ENCODE measurements at regions not wholly inside any gene's neighbourhood (a gene's known extent, or its start where the extent isn't known, plus 50 kb on each side); places are given as distances from the start of the nearest gene placed in this dataset.

GRCh38 chr20:22354647-22355046 lies 229.7 kb downstream of the FOXA2 start:
- no peak for DNase-seq
- H3K9me3 Mint-ChIP-seq, result peaks cover 0 to 12% (median under 1%) of the 10 kb centered on the region in 6 donors
- H3K27ac Mint-ChIP-seq, result no peak overlapping the region
- H3K27me3 Mint-ChIP-seq (ENCODE audit: low read depth in 3 of 3), result peaks cover 0 to 3% (median 2%) of the 10 kb centered on the region in 3 donors
- H3K4me3 Mint-ChIP-seq, result no peak overlapping the region
- H3K4me1 Mint-ChIP-seq, result no peaks in the 10 kb centered on the region
- H3K36me3 Mint-ChIP-seq, result no peaks in the 10 kb centered on the region

- DNase-seq, result no peak
- H3K27me3 Mint-ChIP-seq (ENCODE audit: low read depth in 3 of 3), result peaks cover 0 to 3% (median 0%) of the 10 kb centered on the region in 3 donors
- H3K4me1 Mint-ChIP-seq, result no peaks in the 10 kb centered on the region
- no peaks in the 10 kb centered on the region for H3K36me3 Mint-ChIP-seq
- H3K9me3 Mint-ChIP-seq, result peaks cover 0 to 12% (median 1%) of the 10 kb centered on the region in 6 donors
- no peak overlapping the region for H3K27ac Mint-ChIP-seq
- no peak overlapping the region for H3K4me3 Mint-ChIP-seq
Observed at GRCh38 chr20:22353586-22353985, 230.8 kb downstream of the FOXA2 start.

GRCh38 chr20:22352019-22352418 lies 232.4 kb downstream of the FOXA2 start:
- Mint-ChIP-seq H3K4me3 (no peak overlapping the region), H3K27me3 (ENCODE audit: low read depth in 3 of 3) (no peaks in the 10 kb centered on the region), H3K9me3 (peaks cover 0 to 8% (median 1%) of the 10 kb centered on the region in 6 donors), H3K27ac (no peak overlapping the region), H3K36me3 (no peaks in the 10 kb centered on the region), H3K4me1 (no peaks in the 10 kb centered on the region)
- no peak for DNase-seq

- no peak overlapping the region for H3K4me3 Mint-ChIP-seq
- no peak for DNase-seq
- H3K36me3 Mint-ChIP-seq, result no peaks in the 10 kb centered on the region
- H3K27me3 Mint-ChIP-seq (ENCODE audit: low read depth in 3 of 3), result peaks cover 0 to 3% (median 0%) of the 10 kb centered on the region in 3 donors
- no peaks in the 10 kb centered on the region for H3K4me1 Mint-ChIP-seq
- H3K27ac Mint-ChIP-seq, result no peak overlapping the region
- peaks cover 0 to 5% (median 0%) of the 10 kb centered on the region in 6 donors for H3K9me3 Mint-ChIP-seq
Observed at GRCh38 chr20:22350624-22351023, 233.7 kb downstream of the FOXA2 start.

- Mint-ChIP-seq H3K36me3 (no peaks in the 10 kb centered on the region), H3K27me3 (ENCODE audit: low read depth in 3 of 3) (peaks cover 0 to 3% (median 0%) of the 10 kb centered on the region in 3 donors), H3K9me3 (peaks cover 0 to 3% (median 0%) of the 10 kb centered on the region in 6 donors), H3K4me1 (no peaks in the 10 kb centered on the region), H3K4me3 (no peak overlapping the region), H3K27ac (no peak overlapping the region)
- DNase-seq, result no peak
Observed at GRCh38 chr20:22348010-22348409, 236.4 kb downstream of the FOXA2 start.

- no peak overlapping the region for H3K4me3 Mint-ChIP-seq
- DNase-seq, result no peak
- H3K36me3 Mint-ChIP-seq, result no peaks in the 10 kb centered on the region
- H3K27me3 Mint-ChIP-seq (ENCODE audit: low read depth in 3 of 3), result peaks cover 0 to 3% (median 0%) of the 10 kb centered on the region in 3 donors
- no peaks in the 10 kb centered on the region for H3K4me1 Mint-ChIP-seq
- peaks cover 0 to 3% (median 0%) of the 10 kb centered on the region in 6 donors for H3K9me3 Mint-ChIP-seq
- H3K27ac Mint-ChIP-seq, result no peak overlapping the region
Observed at GRCh38 chr20:22346716-22347115, 237.7 kb downstream of the FOXA2 start.

GRCh38 chr20:22343612-22344011 lies 240.8 kb downstream of the FOXA2 start:
- Mint-ChIP-seq H3K9me3 (no peaks in the 10 kb centered on the region), H3K27me3 (ENCODE audit: low read depth in 3 of 3) (peaks cover 0 to 3% (median 3%) of the 10 kb centered on the region in 3 donors), H3K27ac (no peak overlapping the region), H3K4me3 (no peak overlapping the region), H3K4me1 (peaks cover 0 to 8% of the 10 kb centered on the region in 2 donors), H3K36me3 (no peaks in the 10 kb centered on the region)
- no peak for DNase-seq

- Mint-ChIP-seq H3K4me3 (no peak overlapping the region), H3K36me3 (no peaks in the 10 kb centered on the region), H3K9me3 (no peaks in the 10 kb centered on the region), H3K27me3 (ENCODE audit: low read depth in 3 of 3) (peaks cover 0 to 3% (median 3%) of the 10 kb centered on the region in 3 donors), H3K4me1 (peaks cover 0 to 8% of the 10 kb centered on the region in 2 donors), H3K27ac (no peak overlapping the region)
- DNase-seq, result no peak
Observed at GRCh38 chr20:22342410-22342809, 242.0 kb downstream of the FOXA2 start.

- Mint-ChIP-seq H3K4me1 (peaks cover 0 to 8% of the 10 kb centered on the region in 2 donors), H3K27me3 (ENCODE audit: low read depth in 3 of 3) (peaks cover 0 to 3% (median 3%) of the 10 kb centered on the region in 3 donors), H3K9me3 (no peaks in the 10 kb centered on the region), H3K27ac (no peak overlapping the region), H3K4me3 (no peak overlapping the region), H3K36me3 (no peaks in the 10 kb centered on the region)
- DNase-seq, result no peak
Observed at GRCh38 chr20:22341508-22341907, 242.9 kb downstream of the FOXA2 start.

GRCh38 chr20:22339946-22340345 lies 244.4 kb downstream of the FOXA2 start:
- no peak overlapping the region for H3K4me3 Mint-ChIP-seq
- no peak for DNase-seq
- H3K27me3 Mint-ChIP-seq (ENCODE audit: low read depth in 3 of 3), result peaks cover 0 to 3% (median 2%) of the 10 kb centered on the region in 3 donors
- H3K27ac Mint-ChIP-seq, result no peak overlapping the region
- H3K4me1 Mint-ChIP-seq, result peaks cover 0 to 8% of the 10 kb centered on the region in 2 donors
- no peaks in the 10 kb centered on the region for H3K36me3 Mint-ChIP-seq
- no peaks in the 10 kb centered on the region for H3K9me3 Mint-ChIP-seq

- Mint-ChIP-seq H3K4me3 (no peak overlapping the region), H3K27me3 (ENCODE audit: low read depth in 3 of 3) (peaks cover 0 to 3% (median 2%) of the 10 kb centered on the region in 3 donors), H3K36me3 (no peaks in the 10 kb centered on the region), H3K27ac (peak overlapping the region in 1 of 6 donors; percentile 59), H3K4me1 (peaks cover 0 to 8% of the 10 kb centered on the region in 2 donors), H3K9me3 (no peaks in the 10 kb centered on the region)
- peak in 2 of 3 donors; percentile 4 to 7 for DNase-seq
Observed at GRCh38 chr20:22339091-22339881, 245.1 kb downstream of the FOXA2 start.

- H3K27me3 Mint-ChIP-seq (ENCODE audit: low read depth in 3 of 3), result peaks cover 0 to 3% (median 2%) of the 10 kb centered on the region in 3 donors
- no peak overlapping the region for H3K4me3 Mint-ChIP-seq
- no peaks in the 10 kb centered on the region for H3K9me3 Mint-ChIP-seq
- no peaks in the 10 kb centered on the region for H3K36me3 Mint-ChIP-seq
- H3K4me1 Mint-ChIP-seq, result peaks cover 0 to 8% of the 10 kb centered on the region in 2 donors
- DNase-seq, result no peak
- H3K27ac Mint-ChIP-seq, result no peak overlapping the region
Observed at GRCh38 chr20:22338140-22338708, 246.1 kb downstream of the FOXA2 start.

- Mint-ChIP-seq H3K4me1 (peaks cover 0 to 8% of the 10 kb centered on the region in 2 donors), H3K36me3 (no peaks in the 10 kb centered on the region), H3K27ac (no peak overlapping the region), H3K27me3 (ENCODE audit: low read depth in 3 of 3) (peaks cover 3 to 5% (median 4%) of the 10 kb centered on the region in 3 donors), H3K9me3 (peaks cover 0 to 6% (median under 1%) of the 10 kb centered on the region in 6 donors), H3K4me3 (no peak overlapping the region)
- DNase-seq, result no peak
Observed at GRCh38 chr20:22335210-22335609, 249.2 kb downstream of the FOXA2 start.

- Mint-ChIP-seq H3K27me3 (ENCODE audit: low read depth in 3 of 3) (peaks cover 0 to 5% (median 4%) of the 10 kb centered on the region in 3 donors), H3K9me3 (peaks cover 0 to 6% (median under 1%) of the 10 kb centered on the region in 6 donors), H3K27ac (no peak overlapping the region), H3K4me1 (peaks cover 0 to 2% of the 10 kb centered on the region in 2 donors), H3K4me3 (no peak overlapping the region), H3K36me3 (no peaks in the 10 kb centered on the region)
- DNase-seq, result peak in 1 of 3 donors; percentile 4
Observed at GRCh38 chr20:22333885-22334545, 250.4 kb downstream of the FOXA2 start.

Data from immature natural killer cell (primary cell).